ENCODE measurements at regions not wholly inside any gene's neighbourhood (a gene's known extent, or its start where the extent isn't known, plus 50 kb on each side); places are given as distances from the start of the nearest gene placed in this dataset.

DNA sequence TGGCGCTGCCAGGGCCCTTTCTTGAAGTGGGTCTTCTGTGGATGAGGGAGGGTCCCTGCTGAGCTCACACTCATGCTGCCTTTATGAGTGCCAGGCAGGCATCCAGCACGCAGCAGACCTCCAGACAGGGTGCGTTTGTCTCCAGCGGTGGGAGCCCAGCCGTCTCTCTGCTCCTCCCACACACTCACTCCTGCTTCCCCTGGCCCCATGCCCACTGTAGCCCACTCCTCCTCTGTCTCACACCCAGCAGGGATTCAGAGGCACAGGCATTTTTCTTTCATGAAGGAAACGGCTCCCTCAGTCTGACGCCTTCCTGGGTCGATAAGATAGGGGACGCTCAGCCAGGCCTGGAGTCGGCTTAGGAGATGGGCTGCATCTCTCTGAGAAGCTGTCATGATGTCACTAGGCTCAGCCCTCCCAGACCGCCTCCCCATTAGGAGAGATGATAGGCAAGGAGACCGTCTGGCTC, 183.9 kb upstream of the NCAM1 start:
- no peak for ATAC-seq
- Mint-ChIP-seq H3K36me3 (no peaks in the 10 kb centered on the region), H3K27ac (no peak overlapping the region), H3K9me3 (no peaks in the 10 kb centered on the region)
- no peak for DNase-seq (ENCODE audit: low spot score in 2 of 2)

DNA sequence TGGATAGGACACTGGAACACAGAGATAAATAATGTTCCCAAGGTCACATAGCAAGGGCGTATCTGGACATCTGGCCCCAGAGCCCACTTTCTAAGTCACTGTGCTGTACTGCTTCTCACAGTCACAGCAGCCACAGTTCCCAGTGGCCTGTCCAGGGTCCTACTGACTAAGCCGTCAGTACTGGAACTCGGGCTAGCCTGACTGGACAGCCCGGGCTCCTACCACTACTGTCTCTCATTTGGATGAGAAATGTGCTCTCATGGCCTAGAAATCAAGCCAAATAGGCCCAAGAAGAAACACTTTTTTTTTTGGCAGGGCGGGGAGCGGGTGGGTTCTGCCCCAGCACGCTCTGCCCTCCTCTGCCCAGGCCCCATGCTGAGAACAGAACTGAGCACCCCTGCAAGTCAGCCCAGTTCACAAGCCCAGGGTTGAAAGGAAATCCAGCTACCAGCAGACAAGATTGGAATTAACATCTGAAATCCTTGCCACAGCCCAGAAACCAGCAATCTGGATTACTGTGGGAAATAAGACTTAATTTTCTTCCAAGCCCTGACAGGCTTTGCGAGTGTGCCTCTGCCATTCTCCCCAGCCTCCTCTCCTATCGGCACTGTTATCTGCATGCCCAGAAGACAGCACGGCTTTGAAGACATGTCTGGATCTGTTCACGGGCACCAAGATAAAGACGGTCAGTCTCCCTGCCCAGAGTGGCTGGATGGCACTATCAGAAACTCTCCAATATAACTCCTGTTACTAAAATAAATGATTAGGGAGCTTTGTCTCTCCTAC, 182.9 kb upstream of the NCAM1 start:
- Mint-ChIP-seq H3K36me3 (no peaks in the 10 kb centered on the region), H3K27ac (no peak overlapping the region), H3K9me3 (no peaks in the 10 kb centered on the region)
- ATAC-seq (no peak), DNase-seq (ENCODE audit: low spot score in 2 of 2) (no peak)

DNA sequence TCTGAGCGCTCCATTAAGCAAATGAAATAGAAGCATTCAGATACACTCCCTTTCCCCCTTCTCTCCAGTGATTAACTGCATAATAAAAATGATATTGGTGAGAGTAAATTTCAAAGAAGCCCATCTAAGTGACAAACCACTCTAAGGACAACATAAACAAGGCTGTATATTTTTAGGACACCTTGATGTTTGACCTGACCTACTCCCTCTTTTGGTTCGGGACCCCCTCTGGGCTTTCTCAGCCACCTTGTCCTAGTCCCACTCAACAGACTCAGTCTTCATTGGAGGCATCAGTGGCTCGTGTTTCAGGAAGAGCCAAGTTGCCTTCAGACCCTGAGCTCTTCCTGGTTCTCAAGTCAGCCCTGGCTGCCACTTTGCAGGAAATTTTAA, 182.3 kb upstream of the NCAM1 start:
- H3K9me3 Mint-ChIP-seq, result no peaks in the 10 kb centered on the region
- no peak for DNase-seq (ENCODE audit: low spot score in 2 of 2)
- no peak for ATAC-seq
- H3K36me3 Mint-ChIP-seq, result no peaks in the 10 kb centered on the region
- H3K27ac Mint-ChIP-seq, result no peak overlapping the region

GRCh38 chr11:112780351-112781087, 180.7 kb upstream of the NCAM1 start:
- no peaks in the 10 kb centered on the region for H3K9me3 Mint-ChIP-seq

DNA sequence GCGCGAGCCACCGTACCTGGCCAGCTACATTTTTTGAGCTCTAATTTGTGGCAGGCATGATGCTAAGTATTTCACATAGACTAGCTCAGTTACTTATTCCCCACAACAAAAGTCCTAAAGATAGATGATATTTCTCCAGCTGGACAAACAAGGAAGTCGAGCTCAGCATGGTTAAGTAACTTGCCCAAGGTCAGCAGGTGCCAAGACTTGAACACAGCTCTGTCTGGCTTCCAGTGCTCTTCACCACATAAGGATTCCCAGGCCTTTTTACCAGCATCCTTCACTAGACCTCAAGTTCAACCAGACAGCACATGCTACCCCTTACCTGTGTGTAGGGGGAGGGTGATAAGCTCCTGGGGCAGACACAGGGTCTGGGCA, 177.3 kb upstream of the NCAM1 start:
- Mint-ChIP-seq H3K36me3 (no peaks in the 10 kb centered on the region), H3K9me3 (no peaks in the 10 kb centered on the region), H3K27ac (no peak overlapping the region)
- ATAC-seq (no peak), DNase-seq (ENCODE audit: low spot score in 2 of 2) (no peak)

More at GRCh38 chr11:112780351-112781087, 180.7 kb upstream of the NCAM1 start:
- Mint-ChIP-seq H3K27ac (no peak overlapping the region), H3K36me3 (no peaks in the 10 kb centered on the region)
- ATAC-seq, result no peak
- DNase-seq (ENCODE audit: low spot score in 2 of 2), result no peak

DNA sequence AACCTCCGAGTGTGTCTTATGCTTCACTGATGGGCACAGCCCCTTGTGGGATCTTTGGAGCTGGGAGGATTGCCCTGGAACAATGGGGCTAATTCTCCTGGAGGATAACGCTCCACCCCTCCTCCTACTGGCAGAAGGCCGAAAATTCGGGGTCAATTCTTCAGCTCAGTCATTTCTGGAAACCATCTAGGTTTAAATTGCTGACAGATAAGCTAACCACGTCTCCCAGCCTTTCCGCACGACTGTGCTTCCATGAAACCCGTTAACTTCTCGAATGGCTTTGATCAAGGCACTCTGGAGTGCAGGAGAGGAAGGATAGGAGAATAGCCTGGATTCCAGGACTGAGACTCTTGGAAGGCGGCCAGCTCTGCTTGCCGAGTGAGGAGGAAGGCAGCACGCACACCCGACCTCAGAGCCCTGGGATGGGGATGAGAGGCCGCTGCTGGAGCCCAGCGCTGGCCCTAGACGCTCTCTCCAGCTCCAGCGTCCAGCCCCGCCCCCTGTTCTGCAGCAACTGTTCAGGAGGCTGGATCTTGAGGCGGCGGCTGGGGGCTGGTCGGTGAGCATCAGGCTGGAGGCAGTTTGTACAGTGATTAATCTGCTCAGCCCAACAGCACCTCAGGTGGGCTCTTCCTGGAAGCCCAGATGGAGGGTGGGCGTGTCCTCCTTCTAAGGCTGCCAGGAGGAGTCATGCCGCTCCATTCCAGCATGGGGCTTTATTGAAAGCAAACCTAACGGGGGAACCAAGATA, 176.7 kb upstream of the NCAM1 start:
- H3K9me3 Mint-ChIP-seq, result no peaks in the 10 kb centered on the region
- no peak overlapping the region for H3K27ac Mint-ChIP-seq
- ATAC-seq (no peak), DNase-seq (ENCODE audit: low spot score in 2 of 2) (no peak)
- no peaks in the 10 kb centered on the region for H3K36me3 Mint-ChIP-seq

- Mint-ChIP-seq H3K27ac (no peak overlapping the region), H3K9me3 (no peaks in the 10 kb centered on the region), H3K36me3 (no peaks in the 10 kb centered on the region)
- ATAC-seq, result no peak
- DNase-seq (ENCODE audit: low spot score in 2 of 2), result peak in 1 of 2 donors; percentile 34
Measured at GRCh38 chr11:112785149-112785548, 176.1 kb upstream of the NCAM1 start.

DNA sequence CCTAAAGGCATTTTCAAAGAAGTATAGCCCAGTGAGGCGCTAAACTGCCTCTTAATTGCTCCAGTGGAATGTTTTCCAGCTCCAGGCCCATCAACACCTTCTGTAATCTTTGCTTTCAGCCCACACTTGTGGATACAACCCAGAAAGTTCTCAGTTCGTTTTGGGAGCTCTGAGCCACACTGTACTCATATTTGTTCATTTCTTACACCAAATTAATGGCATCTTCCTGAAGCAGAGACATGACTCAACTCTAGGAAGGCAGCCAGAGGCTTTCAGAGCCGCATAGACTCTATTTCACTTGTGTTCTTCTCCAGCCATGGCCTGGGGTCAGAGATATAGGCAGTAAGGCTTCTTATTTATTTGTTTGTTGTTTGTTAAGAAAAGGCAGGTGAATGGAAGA, 175.5 kb upstream of the NCAM1 start:
- Mint-ChIP-seq H3K27ac (no peak overlapping the region), H3K36me3 (no peaks in the 10 kb centered on the region), H3K9me3 (no peaks in the 10 kb centered on the region)
- DNase-seq (ENCODE audit: low spot score in 2 of 2), result no peak
- no peak for ATAC-seq

DNA sequence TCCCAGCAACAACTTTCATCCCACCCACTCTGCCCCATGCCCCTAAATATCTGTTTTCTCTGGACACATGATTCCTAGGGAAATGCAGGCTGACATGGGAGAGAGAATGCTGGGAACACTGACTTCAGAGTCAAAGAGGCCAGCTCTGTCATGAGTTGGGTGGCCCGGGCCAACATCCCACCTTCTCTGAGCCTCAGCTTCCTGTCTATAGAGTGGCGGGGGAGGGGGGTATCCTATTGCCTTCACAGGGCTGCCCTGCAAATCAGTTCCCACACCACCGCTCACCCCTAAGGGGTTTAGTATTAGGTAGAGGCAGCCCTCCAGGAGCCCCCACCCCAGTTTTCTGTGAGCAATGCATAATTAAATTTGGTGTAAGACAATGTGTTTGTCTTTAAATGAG, 175.0 kb upstream of the NCAM1 start:
- DNase-seq (ENCODE audit: low spot score in 2 of 2) (peak in 1 of 2 donors; percentile 25), ATAC-seq (no peak)
- Mint-ChIP-seq H3K27ac (no peak overlapping the region), H3K9me3 (no peaks in the 10 kb centered on the region), H3K36me3 (no peaks in the 10 kb centered on the region)

DNA sequence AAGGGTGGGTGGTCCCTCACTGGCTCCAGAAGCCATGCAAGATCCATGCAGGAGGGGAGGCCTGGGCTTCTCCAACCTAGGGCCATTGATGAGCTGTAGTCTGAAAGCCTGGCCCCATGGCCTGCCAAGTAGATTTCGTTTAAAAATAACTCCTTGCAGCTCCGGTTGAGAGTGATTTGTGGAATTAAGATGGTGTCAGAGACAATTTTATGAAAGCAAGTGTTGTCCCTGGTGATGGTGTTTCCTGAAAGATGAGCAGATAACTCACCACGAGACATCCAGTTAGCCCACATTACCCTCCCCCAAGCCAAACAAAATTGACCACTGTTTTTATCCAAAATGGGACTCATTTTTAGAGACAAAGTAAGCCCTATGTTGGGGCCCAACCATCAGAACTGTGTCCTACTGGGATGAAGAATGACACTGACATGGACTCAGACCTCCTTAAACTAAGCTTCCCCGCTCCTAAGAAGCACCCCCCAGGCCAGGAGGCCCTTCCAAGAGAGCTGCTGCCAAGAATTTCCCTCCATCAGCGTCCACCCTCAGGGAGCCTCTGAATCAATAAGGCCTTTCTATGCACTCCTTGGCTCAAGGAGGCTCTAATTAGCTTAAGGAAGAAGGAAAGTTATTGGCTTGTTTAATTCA, 174.2 kb upstream of the NCAM1 start:
- no peaks in the 10 kb centered on the region for H3K36me3 Mint-ChIP-seq
- no peak overlapping the region for H3K27ac Mint-ChIP-seq
- ATAC-seq (no peak), DNase-seq (ENCODE audit: low spot score in 2 of 2) (no peak)
- H3K9me3 Mint-ChIP-seq, result no peaks in the 10 kb centered on the region

DNA sequence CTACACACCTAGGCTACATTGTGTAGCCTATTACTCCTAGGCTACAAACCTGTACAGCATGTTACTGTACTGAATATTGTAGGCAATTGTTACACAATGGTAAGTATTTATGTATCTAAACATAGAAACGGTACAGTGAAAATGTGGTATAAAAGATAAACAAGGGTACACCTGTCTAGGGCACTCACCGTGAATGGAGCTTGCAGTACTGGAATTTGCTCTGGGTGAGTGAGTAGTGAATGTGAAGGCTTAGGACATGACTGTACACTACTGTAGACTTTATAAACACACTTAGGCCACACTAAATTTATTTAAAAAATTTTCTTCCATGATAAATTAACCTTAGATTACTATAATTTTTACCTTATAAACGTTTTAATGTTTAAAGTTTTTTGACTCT, 171.7 kb upstream of the NCAM1 start:
- no peaks in the 10 kb centered on the region for H3K36me3 Mint-ChIP-seq

GRCh38 chr11:112790286-112790685, 170.9 kb upstream of the NCAM1 start:
- Mint-ChIP-seq H3K9me3 (no peaks in the 10 kb centered on the region), H3K36me3 (no peaks in the 10 kb centered on the region), H3K27ac (no peak overlapping the region)
- DNase-seq (ENCODE audit: low spot score in 2 of 2) (no peak), ATAC-seq (no peak)

More for the DNA sequence above, 171.7 kb upstream of the NCAM1 start:
- Mint-ChIP-seq H3K9me3 (no peaks in the 10 kb centered on the region), H3K27ac (no peak overlapping the region)
- no peak for DNase-seq (ENCODE audit: low spot score in 2 of 2)
- ATAC-seq, result no peak

DNA sequence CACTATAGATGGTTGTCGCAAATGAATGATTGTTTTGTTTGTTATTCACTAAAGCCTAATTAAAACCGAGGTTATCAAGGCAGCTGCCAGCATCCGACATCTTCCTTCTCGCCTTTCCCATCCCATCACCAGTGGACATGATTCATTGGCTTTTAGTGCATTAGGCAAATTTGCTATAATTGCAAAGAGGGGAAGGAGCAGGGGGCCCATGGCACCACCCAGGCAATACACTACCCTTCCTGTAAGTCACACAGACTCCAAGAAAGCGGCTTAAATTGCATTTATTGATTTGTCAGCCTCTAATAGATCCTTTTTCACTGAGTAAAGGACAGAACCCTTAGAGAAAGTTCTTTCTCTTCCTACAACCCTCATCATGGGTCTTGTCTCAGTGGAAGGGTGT, 169.2 kb upstream of the NCAM1 start:
- ATAC-seq (no peak), DNase-seq (ENCODE audit: low spot score in 2 of 2) (no peak)
- Mint-ChIP-seq H3K27ac (no peak overlapping the region), H3K36me3 (no peaks in the 10 kb centered on the region), H3K9me3 (no peaks in the 10 kb centered on the region)

DNA sequence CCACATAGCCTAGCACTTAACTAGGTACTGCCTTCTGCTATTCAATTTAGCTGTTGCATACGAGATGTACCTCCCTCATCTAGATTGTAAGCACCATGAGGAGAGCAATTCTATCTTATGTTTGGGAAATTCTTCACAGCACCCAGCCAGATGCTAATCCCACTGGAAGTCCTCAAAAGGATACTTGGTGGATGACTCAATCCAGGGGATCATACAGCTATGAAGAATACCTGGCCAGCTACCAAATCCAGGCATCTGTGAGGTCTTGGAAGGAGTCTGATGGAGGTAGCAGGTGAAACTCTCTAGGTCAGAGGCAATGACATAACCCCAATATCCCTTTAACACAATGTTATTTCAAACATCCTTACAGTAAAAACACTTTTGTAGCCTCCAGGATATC, 167.8 kb upstream of the NCAM1 start:
- DNase-seq (ENCODE audit: low spot score in 2 of 2) (no peak), ATAC-seq (no peak)
- no peaks in the 10 kb centered on the region for H3K36me3 Mint-ChIP-seq
- no peaks in the 10 kb centered on the region for H3K9me3 Mint-ChIP-seq
- no peak overlapping the region for H3K27ac Mint-ChIP-seq

- Mint-ChIP-seq H3K9me3 (no peaks in the 10 kb centered on the region), H3K27ac (no peak overlapping the region), H3K36me3 (no peaks in the 10 kb centered on the region)
- DNase-seq (ENCODE audit: low spot score in 2 of 2), result no peak
- no peak for ATAC-seq
Measured at GRCh38 chr11:112794331-112794846, 166.8 kb upstream of the NCAM1 start.

GRCh38 chr11:112795142-112795815, 165.9 kb upstream of the NCAM1 start:
- Mint-ChIP-seq H3K27ac (no peak overlapping the region), H3K9me3 (no peaks in the 10 kb centered on the region), H3K36me3 (no peaks in the 10 kb centered on the region)
- DNase-seq (ENCODE audit: low spot score in 2 of 2), result no peak
- ATAC-seq, result no peak

Measured in activated naive CD4-positive, alpha-beta T cell treated with anti-CD3 and anti-CD28 coated beads, Interleukin-2, amount 50 U/mL, for 72 hours (primary cell).